ENCODE measurements at regions not wholly inside any gene's neighbourhood (a gene's known extent, or its start where the extent isn't known, plus 50 kb on each side); places are given as distances from the start of the nearest gene placed in this dataset.
"Not testable (repeated sequence)": the region's sequence is repeated elsewhere in the genome, so short reads cannot be mapped to it uniquely, and the experiment has no call there.

DNA sequence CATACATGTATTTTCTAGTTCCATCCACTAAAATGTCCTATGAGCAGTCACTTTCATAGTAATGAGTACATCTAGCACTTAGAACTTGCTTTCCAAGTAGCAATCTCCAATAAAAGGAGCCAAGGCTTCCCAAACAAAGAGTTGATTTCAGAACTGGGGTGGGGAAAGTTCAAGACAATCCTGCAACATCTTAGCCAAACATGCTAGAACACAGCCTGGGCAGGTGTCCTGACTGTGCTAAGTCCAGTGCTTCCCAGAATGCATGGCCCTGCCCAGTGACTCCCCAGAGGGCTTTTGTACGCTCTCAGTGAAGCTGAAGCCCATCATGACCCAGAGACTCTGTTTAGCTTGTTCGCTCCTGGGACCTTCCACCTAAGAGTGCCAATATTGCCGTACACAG, 106.7 kb upstream of the UBAC2 start:
- no peak overlapping the region for H3K4ac ChIP-seq (ENCODE audit: low read depth, low read length)
- no peak overlapping the region for H2AK5ac ChIP-seq (ENCODE audit: low read length)
- no peak overlapping the region for H2BK120ac ChIP-seq (ENCODE audit: low read depth, low read length)
- no peaks in the 10 kb centered on the region for H3K79me2 ChIP-seq (ENCODE audit: control insufficient read depth, insufficient read depth, low read length)
- H3K36me3 ChIP-seq (ENCODE audit: control insufficient read depth, insufficient read depth, low read length) = no peaks in the 10 kb centered on the region
- no peak overlapping the region for H3K18ac ChIP-seq (ENCODE audit: low read length)
- no peak overlapping the region for H2BK5ac ChIP-seq (ENCODE audit: low read length)
- no peak overlapping the region for H4K5ac ChIP-seq (ENCODE audit: low read length)
- no peak overlapping the region for H3K9ac ChIP-seq (ENCODE audit: low read length)
- H3K27ac ChIP-seq (ENCODE audit: low read depth, low read length) = no peak overlapping the region
- H3K79me1 ChIP-seq (ENCODE audit: low read length) = no peaks in the 10 kb centered on the region
- no peak overlapping the region for H3K23ac ChIP-seq (ENCODE audit: low read length)
- no peaks in the 10 kb centered on the region for H3K27me3 ChIP-seq (ENCODE audit: insufficient read depth, low read length, poor library complexity)
- H3K4me3 ChIP-seq (ENCODE audit: low read length) = no peak overlapping the region
- no peak overlapping the region for H4K8ac ChIP-seq (ENCODE audit: low read depth, low read length)
- H3K4me1 ChIP-seq (ENCODE audit: control insufficient read depth, low read depth, low read length) = no peaks in the 10 kb centered on the region
- no CpG with 5 or more reads among the region's 3 CpGs for WGBS (ENCODE audit: extremely low coverage, insufficient coverage, low lambda C conversion rate)
- no peak overlapping the region for H3K4me2 ChIP-seq (ENCODE audit: low read length)
- H3K56ac ChIP-seq (ENCODE audit: low read length) = no peak overlapping the region
- H2BK15ac ChIP-seq (replicated peaks; ENCODE audit: low read depth) = no peak overlapping the region
- DNase-seq = no peak

DNA sequence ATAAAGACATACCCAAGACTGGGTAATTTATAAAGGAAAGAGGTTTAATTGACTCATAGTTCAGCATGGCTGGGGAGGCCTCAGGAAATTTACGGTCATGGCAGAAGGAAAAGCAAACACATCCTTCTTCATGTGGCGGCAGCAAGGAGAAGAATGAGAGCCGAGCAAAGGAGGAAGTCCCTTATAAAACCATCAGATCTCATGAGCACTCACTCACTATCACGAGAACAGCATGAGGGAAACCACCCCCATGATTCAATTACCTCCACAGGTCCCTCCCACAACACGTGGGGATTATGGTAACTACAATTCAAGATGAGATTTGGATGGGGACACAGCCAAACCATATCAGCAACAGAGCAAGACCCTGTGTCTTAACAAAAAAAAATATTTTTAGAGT, 98.8 kb upstream of the UBAC2 start:
- H3K27ac ChIP-seq (ENCODE audit: low read depth, low read length); H3K4me3 ChIP-seq (ENCODE audit: low read length); H3K27me3 ChIP-seq (ENCODE audit: insufficient read depth, low read length, poor library complexity); H3K36me3 ChIP-seq (ENCODE audit: control insufficient read depth, insufficient read depth, low read length); H4K8ac ChIP-seq (ENCODE audit: low read depth, low read length); DNase-seq; H2BK15ac ChIP-seq (replicated peaks; ENCODE audit: low read depth); H3K4me1 ChIP-seq (ENCODE audit: control insufficient read depth, low read depth, low read length); H4K5ac ChIP-seq (ENCODE audit: low read length); H3K23ac ChIP-seq (ENCODE audit: low read length); H3K56ac ChIP-seq (ENCODE audit: low read length); H3K9ac ChIP-seq (ENCODE audit: low read length); H3K79me1 ChIP-seq (ENCODE audit: low read length); H3K18ac ChIP-seq (ENCODE audit: low read length); H3K4me2 ChIP-seq (ENCODE audit: low read length); H2BK120ac ChIP-seq (ENCODE audit: low read depth, low read length); H3K4ac ChIP-seq (ENCODE audit: low read depth, low read length); H2BK5ac ChIP-seq (ENCODE audit: low read length); H3K79me2 ChIP-seq (ENCODE audit: control insufficient read depth, insufficient read depth, low read length); H2AK5ac ChIP-seq (ENCODE audit: low read length): not testable (repeated sequence)
- WGBS (ENCODE audit: extremely low coverage, insufficient coverage, low lambda C conversion rate) = no CpG with 5 or more reads among the region's 5 CpGs

- WGBS (ENCODE audit: extremely low coverage, insufficient coverage, low lambda C conversion rate) = no CpG with 5 or more reads among the region's 7 CpGs
- no peaks in the 10 kb centered on the region for H3K27me3 ChIP-seq (ENCODE audit: insufficient read depth, low read length, poor library complexity)
- no peak overlapping the region for H3K56ac ChIP-seq (ENCODE audit: low read length)
- no peak overlapping the region for H2AK5ac ChIP-seq (ENCODE audit: low read length)
- no peak overlapping the region for H3K4ac ChIP-seq (ENCODE audit: low read depth, low read length)
- H3K36me3 ChIP-seq (ENCODE audit: control insufficient read depth, insufficient read depth, low read length) = no peaks in the 10 kb centered on the region
- H2BK5ac ChIP-seq (ENCODE audit: low read length) = no peak overlapping the region
- H3K4me1 ChIP-seq (ENCODE audit: control insufficient read depth, low read depth, low read length) = peaks cover 2% of the 10 kb centered on the region
- DNase-seq = peak; percentile 47
- H4K8ac ChIP-seq (ENCODE audit: low read depth, low read length) = no peak overlapping the region
- H3K4me3 ChIP-seq (ENCODE audit: low read length) = no peak overlapping the region
- H3K18ac ChIP-seq (ENCODE audit: low read length) = no peak overlapping the region
- no peak overlapping the region for H3K4me2 ChIP-seq (ENCODE audit: low read length)
- no peak overlapping the region for H3K23ac ChIP-seq (ENCODE audit: low read length)
- H3K9ac ChIP-seq (ENCODE audit: low read length) = no peak overlapping the region
- no peak overlapping the region for H4K5ac ChIP-seq (ENCODE audit: low read length)
- H3K79me1 ChIP-seq (ENCODE audit: low read length) = no peaks in the 10 kb centered on the region
- H3K79me2 ChIP-seq (ENCODE audit: control insufficient read depth, insufficient read depth, low read length) = no peaks in the 10 kb centered on the region
- H3K27ac ChIP-seq (ENCODE audit: low read depth, low read length) = no peak overlapping the region
- no peak overlapping the region for H2BK120ac ChIP-seq (ENCODE audit: low read depth, low read length)
- no peak overlapping the region for H2BK15ac ChIP-seq (replicated peaks; ENCODE audit: low read depth)
These were observed 97.1 kb upstream of the UBAC2 start for GRCh38 chr13:99103536-99103935.

DNA sequence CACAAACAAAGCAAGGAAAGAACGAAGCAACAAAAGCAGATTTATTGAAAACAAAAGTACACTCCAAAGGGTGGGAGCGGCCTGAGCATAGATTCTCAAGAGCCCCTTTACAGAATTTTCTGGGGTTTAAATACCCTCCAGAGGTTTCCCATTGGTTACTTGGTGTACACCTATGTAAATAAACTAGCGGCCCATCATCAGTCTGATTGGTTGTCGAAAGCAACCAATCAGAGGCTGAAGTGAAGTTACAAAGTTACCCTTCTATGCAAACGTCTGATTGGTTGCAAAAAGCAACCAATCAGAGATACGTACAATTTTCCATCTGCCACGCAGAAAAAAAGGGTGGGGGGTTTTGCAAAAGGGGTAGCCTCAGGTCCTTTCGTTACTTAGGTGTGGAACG, 96.3 kb upstream of the UBAC2 start:
- Histone ChIP-seq H4K5ac (ENCODE audit: low read length) (no peak overlapping the region), H3K79me1 (ENCODE audit: low read length) (no peaks in the 10 kb centered on the region), H3K36me3 (ENCODE audit: control insufficient read depth, insufficient read depth, low read length) (no peaks in the 10 kb centered on the region), H3K4me3 (ENCODE audit: low read length) (no peak overlapping the region), H2BK5ac (ENCODE audit: low read length) (no peak overlapping the region), H3K27ac (ENCODE audit: low read depth, low read length) (no peak overlapping the region), H3K56ac (ENCODE audit: low read length) (no peak overlapping the region), H2BK15ac (replicated peaks; ENCODE audit: low read depth) (no peak overlapping the region), H3K23ac (ENCODE audit: low read length) (no peak overlapping the region), H3K9ac (ENCODE audit: low read length) (no peak overlapping the region), H2AK5ac (ENCODE audit: low read length) (no peak overlapping the region), H3K4me1 (ENCODE audit: control insufficient read depth, low read depth, low read length) (peaks cover 2% of the 10 kb centered on the region), H3K4me2 (ENCODE audit: low read length) (no peak overlapping the region), H3K27me3 (ENCODE audit: insufficient read depth, low read length, poor library complexity) (no peaks in the 10 kb centered on the region), H4K8ac (ENCODE audit: low read depth, low read length) (no peak overlapping the region), H2BK120ac (ENCODE audit: low read depth, low read length) (no peak overlapping the region), H3K18ac (ENCODE audit: low read length) (no peak overlapping the region), H3K79me2 (ENCODE audit: control insufficient read depth, insufficient read depth, low read length) (no peaks in the 10 kb centered on the region), H3K4ac (ENCODE audit: low read depth, low read length) (no peak overlapping the region)
- no CpG with 5 or more reads among the region's 9 CpGs for WGBS (ENCODE audit: extremely low coverage, insufficient coverage, low lambda C conversion rate)
- no peak for DNase-seq

DNA sequence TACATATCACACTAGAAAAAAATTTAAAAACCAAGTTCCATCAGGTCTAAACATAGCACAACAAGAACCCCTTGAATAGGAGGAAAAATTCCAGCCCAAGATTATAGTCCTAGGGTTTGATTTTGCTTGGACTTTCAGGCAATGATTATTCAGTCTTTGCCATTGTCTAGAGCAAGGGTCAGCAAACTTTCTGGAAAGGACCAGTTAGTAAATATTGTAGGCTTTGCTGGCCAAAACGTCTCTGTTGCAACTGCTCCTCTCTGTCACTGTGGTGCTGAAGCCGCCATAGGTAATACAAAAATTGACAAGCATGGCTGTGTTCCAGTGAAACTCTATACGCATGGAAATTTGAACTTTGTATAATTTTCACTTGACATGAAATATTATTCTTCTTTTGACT, 95.5 kb upstream of the UBAC2 start:
- Histone ChIP-seq H3K9ac (ENCODE audit: low read length) (no peak overlapping the region), H2AK5ac (ENCODE audit: low read length) (no peak overlapping the region), H3K79me2 (ENCODE audit: control insufficient read depth, insufficient read depth, low read length) (no peaks in the 10 kb centered on the region), H2BK120ac (ENCODE audit: low read depth, low read length) (no peak overlapping the region), H3K27me3 (ENCODE audit: insufficient read depth, low read length, poor library complexity) (no peaks in the 10 kb centered on the region), H3K4me2 (ENCODE audit: low read length) (no peak overlapping the region), H3K4ac (ENCODE audit: low read depth, low read length) (no peak overlapping the region), H3K18ac (ENCODE audit: low read length) (no peak overlapping the region), H2BK15ac (replicated peaks; ENCODE audit: low read depth) (no peak overlapping the region), H4K8ac (ENCODE audit: low read depth, low read length) (no peak overlapping the region), H3K4me3 (ENCODE audit: low read length) (no peak overlapping the region), H4K5ac (ENCODE audit: low read length) (no peak overlapping the region), H3K23ac (ENCODE audit: low read length) (no peak overlapping the region), H3K56ac (ENCODE audit: low read length) (no peak overlapping the region), H2BK5ac (ENCODE audit: low read length) (no peak overlapping the region), H3K79me1 (ENCODE audit: low read length) (no peaks in the 10 kb centered on the region), H3K36me3 (ENCODE audit: control insufficient read depth, insufficient read depth, low read length) (no peaks in the 10 kb centered on the region), H3K27ac (ENCODE audit: low read depth, low read length) (no peak overlapping the region), H3K4me1 (ENCODE audit: control insufficient read depth, low read depth, low read length) (peaks cover 2% of the 10 kb centered on the region)
- DNase-seq = no peak
- WGBS (ENCODE audit: extremely low coverage, insufficient coverage, low lambda C conversion rate) = no CpG with 5 or more reads among the region's 3 CpGs

GRCh38 chr13:99113351-99113750, 87.3 kb upstream of the UBAC2 start:
- H3K4me3 ChIP-seq (ENCODE audit: low read length) = no peak overlapping the region
- H3K4me2 ChIP-seq (ENCODE audit: low read length) = no peak overlapping the region
- no peaks in the 10 kb centered on the region for H3K36me3 ChIP-seq (ENCODE audit: control insufficient read depth, insufficient read depth, low read length)
- no peak overlapping the region for H2AK5ac ChIP-seq (ENCODE audit: low read length)
- no peaks in the 10 kb centered on the region for H3K79me1 ChIP-seq (ENCODE audit: low read length)
- H3K27ac ChIP-seq (ENCODE audit: low read depth, low read length) = no peak overlapping the region
- no peak for DNase-seq
- H4K8ac ChIP-seq (ENCODE audit: low read depth, low read length) = no peak overlapping the region
- H2BK120ac ChIP-seq (ENCODE audit: low read depth, low read length) = no peak overlapping the region
- no peak overlapping the region for H2BK15ac ChIP-seq (replicated peaks; ENCODE audit: low read depth)
- H2BK5ac ChIP-seq (ENCODE audit: low read length) = no peak overlapping the region
- H3K4me1 ChIP-seq (ENCODE audit: control insufficient read depth, low read depth, low read length) = no peaks in the 10 kb centered on the region
- no peak overlapping the region for H3K4ac ChIP-seq (ENCODE audit: low read depth, low read length)
- H3K23ac ChIP-seq (ENCODE audit: low read length) = no peak overlapping the region
- H4K5ac ChIP-seq (ENCODE audit: low read length) = no peak overlapping the region
- H3K27me3 ChIP-seq (ENCODE audit: insufficient read depth, low read length, poor library complexity) = no peaks in the 10 kb centered on the region
- WGBS (ENCODE audit: extremely low coverage, insufficient coverage, low lambda C conversion rate) = no CpG with 5 or more reads among the region's 5 CpGs
- H3K56ac ChIP-seq (ENCODE audit: low read length) = no peak overlapping the region
- no peak overlapping the region for H3K9ac ChIP-seq (ENCODE audit: low read length)
- no peak overlapping the region for H3K18ac ChIP-seq (ENCODE audit: low read length)
- no peaks in the 10 kb centered on the region for H3K79me2 ChIP-seq (ENCODE audit: control insufficient read depth, insufficient read depth, low read length)

Data from mesendoderm (in vitro differentiated cells).